ENCODE measurements at regions not wholly inside any gene's neighbourhood (a gene's known extent, or its start where the extent isn't known, plus 50 kb on each side); places are given as distances from the start of the nearest gene placed in this dataset.

- Histone ChIP-seq H3F3A (ENCODE audit: low read depth) (no peaks in the 10 kb centered on the region), H2AFZ (replicated peaks) (no peak overlapping the region), H4K20me1 (ENCODE audit: low read depth) (no peaks in the 10 kb centered on the region), H3K9me3 (ENCODE audit: low read depth) (no peaks in the 10 kb centered on the region), H3K4me1 (no peaks in the 10 kb centered on the region), H3K4me3 (no peak overlapping the region), H3K36me3 (no peaks in the 10 kb centered on the region), H3K27me3 (no peaks in the 10 kb centered on the region), H3K27ac (no peak overlapping the region), H3K79me2 (ENCODE audit: low read depth) (no peaks in the 10 kb centered on the region), H3K4me2 (no peak overlapping the region), H3K9ac (no peak overlapping the region)
- Mint-ChIP-seq H3K4me1 (peaks cover 5% of the 10 kb centered on the region), H3K36me3 (no peaks in the 10 kb centered on the region), H3K9me3 (no peaks in the 10 kb centered on the region), H3K27ac (no peak overlapping the region), H3K27me3 (ENCODE audit: insufficient read depth, low read depth) (no peaks in the 10 kb centered on the region), H3K4me3 (no peak overlapping the region)
- peak; percentile 72 for DNase-seq (ENCODE audit: low spot score)
- TF ChIP-seq EZH2phosphoT487 (IDR thresholded peaks at IDR 0.05) (no peak), CTCF (IDR thresholded peaks at IDR 0.05) (peak; percentile 75), EZH2 (IDR thresholded peaks at IDR 0.05) (no peak)
Observed at GRCh38 chr12:28872654-28873268, 276.3 kb upstream of the FAR2 start.

GRCh38 chr12:28874758-28875157 lies 274.3 kb upstream of the FAR2 start:
- Histone ChIP-seq H3K4me2 (no peak overlapping the region), H3K36me3 (no peaks in the 10 kb centered on the region), H2AFZ (replicated peaks) (no peak overlapping the region), H3K9ac (no peak overlapping the region), H3K4me3 (no peak overlapping the region), H3K27me3 (no peaks in the 10 kb centered on the region), H3K27ac (no peak overlapping the region), H3K4me1 (no peaks in the 10 kb centered on the region), H3K79me2 (ENCODE audit: low read depth) (no peaks in the 10 kb centered on the region), H4K20me1 (ENCODE audit: low read depth) (no peaks in the 10 kb centered on the region), H3K9me3 (ENCODE audit: low read depth) (no peaks in the 10 kb centered on the region), H3F3A (ENCODE audit: low read depth) (no peaks in the 10 kb centered on the region)
- H3K9me3 Mint-ChIP-seq: no peaks in the 10 kb centered on the region
- no peaks in the 10 kb centered on the region for H3K36me3 Mint-ChIP-seq
- no peak overlapping the region for H3K4me3 Mint-ChIP-seq
- DNase-seq (ENCODE audit: low spot score): no peak
- TF ChIP-seq EZH2phosphoT487 (IDR thresholded peaks at IDR 0.05): no peak
- no peak for TF ChIP-seq EZH2 (IDR thresholded peaks at IDR 0.05)
- no peak for TF ChIP-seq CTCF (IDR thresholded peaks at IDR 0.05)
- no peaks in the 10 kb centered on the region for H3K27me3 Mint-ChIP-seq (ENCODE audit: insufficient read depth, low read depth)
- H3K4me1 Mint-ChIP-seq: no peaks in the 10 kb centered on the region
- no peak overlapping the region for H3K27ac Mint-ChIP-seq

- H3K4me3 Mint-ChIP-seq: no peak overlapping the region
- no peaks in the 10 kb centered on the region for H3K9me3 Mint-ChIP-seq
- Histone ChIP-seq H3K9ac (no peak overlapping the region), H3K4me2 (no peak overlapping the region), H3F3A (ENCODE audit: low read depth) (no peaks in the 10 kb centered on the region), H3K79me2 (ENCODE audit: low read depth) (no peaks in the 10 kb centered on the region), H4K20me1 (ENCODE audit: low read depth) (no peaks in the 10 kb centered on the region), H2AFZ (replicated peaks) (no peak overlapping the region), H3K4me1 (no peaks in the 10 kb centered on the region), H3K36me3 (no peaks in the 10 kb centered on the region), H3K4me3 (no peak overlapping the region), H3K27me3 (no peaks in the 10 kb centered on the region), H3K27ac (no peak overlapping the region), H3K9me3 (ENCODE audit: low read depth) (no peaks in the 10 kb centered on the region)
- no peaks in the 10 kb centered on the region for H3K27me3 Mint-ChIP-seq (ENCODE audit: insufficient read depth, low read depth)
- TF ChIP-seq CTCF (IDR thresholded peaks at IDR 0.05) (no peak), EZH2 (IDR thresholded peaks at IDR 0.05) (no peak), EZH2phosphoT487 (IDR thresholded peaks at IDR 0.05) (no peak)
- H3K36me3 Mint-ChIP-seq: no peaks in the 10 kb centered on the region
- no peak for DNase-seq (ENCODE audit: low spot score)
- no peaks in the 10 kb centered on the region for H3K4me1 Mint-ChIP-seq
- no peak overlapping the region for H3K27ac Mint-ChIP-seq
Observed at GRCh38 chr12:28876196-28876798, 272.8 kb upstream of the FAR2 start.
